ENCODE measurements at regions not wholly inside any gene's neighbourhood (a gene's known extent, or its start where the extent isn't known, plus 50 kb on each side); places are given as distances from the start of the nearest gene placed in this dataset.

GRCh38 chr4:179823342-179823741 is 2381.1 kb upstream of the AGA start:
- TF ChIP-seq CTCF (conservative IDR thresholded peaks at IDR 0.05; ENCODE audit: low read depth, low read length) (no peak), EZH2 (IDR thresholded peaks at IDR 0.05; ENCODE audit: borderline replicate concordance, low read depth, low read length, poor library complexity, severe bottlenecking) (no peak)
